GM10266 (cell line): ENCODE measurements at regions not wholly inside any gene's neighbourhood (a gene's known extent, or its start where the extent isn't known, plus 50 kb on each side); places are given as distances from the start of the nearest gene placed in this dataset.

Experiments used
- DNase-seq: peaks from one replicate; pipeline ENCODE4 v3.0.0; 2012; ENCODE audit errors: extremely low spot score
- TF ChIP-seq, protein P1 (sequence below): IDR thresholded peaks from 2 replicates; pipeline ENCODE4 v1.5.1; 2012; ENCODE audit warnings: mild to moderate bottlenecking, low read depth; ENCODE audit not compliant: control insufficient read depth, insufficient read depth; ENCODE audit errors: missing control alignments

- no peak for DNase-seq
- TF ChIP-seq, protein P1, sequence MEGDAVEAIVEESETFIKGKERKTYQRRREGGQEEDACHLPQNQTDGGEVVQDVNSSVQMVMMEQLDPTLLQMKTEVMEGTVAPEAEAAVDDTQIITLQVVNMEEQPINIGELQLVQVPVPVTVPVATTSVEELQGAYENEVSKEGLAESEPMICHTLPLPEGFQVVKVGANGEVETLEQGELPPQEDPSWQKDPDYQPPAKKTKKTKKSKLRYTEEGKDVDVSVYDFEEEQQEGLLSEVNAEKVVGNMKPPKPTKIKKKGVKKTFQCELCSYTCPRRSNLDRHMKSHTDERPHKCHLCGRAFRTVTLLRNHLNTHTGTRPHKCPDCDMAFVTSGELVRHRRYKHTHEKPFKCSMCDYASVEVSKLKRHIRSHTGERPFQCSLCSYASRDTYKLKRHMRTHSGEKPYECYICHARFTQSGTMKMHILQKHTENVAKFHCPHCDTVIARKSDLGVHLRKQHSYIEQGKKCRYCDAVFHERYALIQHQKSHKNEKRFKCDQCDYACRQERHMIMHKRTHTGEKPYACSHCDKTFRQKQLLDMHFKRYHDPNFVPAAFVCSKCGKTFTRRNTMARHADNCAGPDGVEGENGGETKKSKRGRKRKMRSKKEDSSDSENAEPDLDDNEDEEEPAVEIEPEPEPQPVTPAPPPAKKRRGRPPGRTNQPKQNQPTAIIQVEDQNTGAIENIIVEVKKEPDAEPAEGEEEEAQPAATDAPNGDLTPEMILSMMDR, result no peak
These were observed 121.8 kb downstream of the SLC38A6 start for GRCh38 chr14:61102549-61103466.
